Activated CD4-positive, alpha-beta T cell treated with anti-CD3 and anti-CD28 coated beads, Interleukin-2, amount 50 U/mL, for 16 hours (primary cell): ENCODE measurements at regions not wholly inside any gene's neighbourhood (a gene's known extent, or its start where the extent isn't known, plus 50 kb on each side); places are given as distances from the start of the nearest gene placed in this dataset.

Source experiments
- DNase-seq: peaks from one replicate; pipeline ENCODE4 v3.0.0-alpha.2; 2020

DNA sequence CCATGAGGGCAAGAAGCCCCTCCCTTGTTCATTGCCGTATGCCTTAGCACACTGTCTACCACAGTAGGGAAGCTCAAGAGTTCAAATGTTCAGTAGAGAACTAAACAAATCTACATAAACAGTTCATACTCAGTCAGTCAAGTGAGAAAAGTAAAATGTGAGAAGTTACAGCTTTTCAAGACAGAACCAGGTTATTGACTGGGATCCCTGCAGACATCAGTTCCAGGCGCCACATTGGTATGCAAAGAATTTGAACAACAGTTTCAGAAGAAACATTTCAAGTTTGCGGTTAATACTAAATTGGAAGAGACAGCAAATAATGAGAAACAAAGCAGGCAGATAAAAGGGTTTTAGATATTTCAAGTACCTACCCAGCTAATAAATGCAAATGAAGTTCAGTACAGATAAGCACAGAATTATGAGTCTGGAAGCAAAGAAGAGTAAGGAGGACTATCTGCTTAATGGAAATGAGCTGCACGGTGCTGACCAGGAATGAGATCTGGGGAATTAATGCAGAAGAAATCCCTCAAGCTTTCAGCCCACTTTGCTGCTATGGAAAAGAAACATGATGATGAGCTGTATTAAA, 246.2 kb downstream of the HACE1 start:
- no peak for DNase-seq

GRCh38 chr6:104612541-104612940, 247.2 kb downstream of the HACE1 start:
- DNase-seq = no peak

DNA sequence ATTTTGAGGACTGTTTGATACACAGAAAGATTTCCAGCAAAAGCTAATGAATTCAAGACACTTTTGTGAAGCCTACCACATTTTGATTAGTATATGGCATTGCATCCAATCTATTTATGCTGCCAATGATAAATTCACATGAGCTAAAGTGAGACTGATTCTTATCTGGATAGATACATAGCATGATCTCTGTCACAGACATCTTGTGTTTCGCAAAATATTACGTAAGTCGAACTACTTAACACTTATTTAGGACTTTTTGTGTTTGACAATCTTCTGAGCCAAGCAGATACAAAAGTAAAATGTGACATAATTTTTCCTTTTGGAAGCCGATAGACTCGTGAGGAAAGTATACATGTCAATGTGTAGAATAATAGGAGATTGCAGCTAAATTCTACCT, 251.6 kb downstream of the HACE1 start:
- no peak for DNase-seq

DNA sequence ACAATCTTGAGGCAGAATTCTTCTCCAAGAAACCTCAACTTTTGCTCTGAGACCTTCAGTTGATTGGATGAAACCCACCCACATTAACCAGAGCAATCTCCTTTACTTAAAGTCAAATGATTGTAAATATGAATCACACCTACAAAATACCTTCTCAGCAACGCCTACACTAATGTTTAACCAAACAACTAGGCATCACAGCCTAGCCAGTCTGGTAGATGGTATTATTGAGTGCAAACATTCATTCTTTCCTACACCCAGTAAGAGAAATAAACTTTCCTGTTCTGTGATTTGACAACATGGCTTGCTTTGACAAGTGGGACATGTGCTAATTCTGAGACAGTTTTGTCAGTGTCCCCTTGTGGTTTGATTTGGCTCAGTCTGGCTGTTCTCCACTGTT, 252.2 kb downstream of the HACE1 start:
- DNase-seq = no peak

DNA sequence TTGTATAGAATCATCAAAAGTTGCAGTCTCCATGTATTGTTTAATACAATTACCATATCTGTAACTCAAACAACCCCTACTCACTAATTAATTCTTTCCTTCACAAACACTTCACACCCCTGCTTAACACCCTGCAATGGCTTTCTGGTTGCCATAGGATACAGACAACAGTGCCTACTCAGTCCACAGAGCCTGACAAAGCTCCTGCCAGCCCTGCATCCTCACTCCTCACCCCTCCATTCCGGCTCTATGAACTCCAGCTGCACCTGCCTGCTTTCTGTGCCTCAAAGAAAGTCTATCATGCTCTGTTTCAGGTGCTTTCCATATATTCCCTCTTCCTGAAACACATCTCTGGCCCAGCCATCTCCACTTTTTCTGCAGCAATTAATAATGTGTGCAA, 253.4 kb downstream of the HACE1 start:
- DNase-seq = no peak

DNA sequence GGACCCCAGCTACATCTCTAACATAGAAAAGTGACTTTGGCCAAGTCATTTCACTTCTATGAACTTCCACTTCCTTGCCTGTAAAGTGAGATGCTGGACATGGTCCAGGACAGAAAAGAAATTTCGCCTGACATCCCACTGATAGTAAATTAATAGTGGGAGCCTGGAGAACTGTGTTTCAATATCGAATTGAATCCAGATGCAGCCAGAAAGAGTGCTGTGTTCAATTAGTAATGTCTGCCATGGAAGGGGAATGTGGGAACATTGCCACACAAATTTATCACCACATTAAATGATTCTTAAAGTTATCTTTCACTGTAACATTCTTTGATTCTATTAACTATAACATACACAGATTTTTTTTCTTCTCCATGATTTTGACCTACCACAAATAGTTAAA, 255.0 kb downstream of the HACE1 start:
- DNase-seq = no peak

DNA sequence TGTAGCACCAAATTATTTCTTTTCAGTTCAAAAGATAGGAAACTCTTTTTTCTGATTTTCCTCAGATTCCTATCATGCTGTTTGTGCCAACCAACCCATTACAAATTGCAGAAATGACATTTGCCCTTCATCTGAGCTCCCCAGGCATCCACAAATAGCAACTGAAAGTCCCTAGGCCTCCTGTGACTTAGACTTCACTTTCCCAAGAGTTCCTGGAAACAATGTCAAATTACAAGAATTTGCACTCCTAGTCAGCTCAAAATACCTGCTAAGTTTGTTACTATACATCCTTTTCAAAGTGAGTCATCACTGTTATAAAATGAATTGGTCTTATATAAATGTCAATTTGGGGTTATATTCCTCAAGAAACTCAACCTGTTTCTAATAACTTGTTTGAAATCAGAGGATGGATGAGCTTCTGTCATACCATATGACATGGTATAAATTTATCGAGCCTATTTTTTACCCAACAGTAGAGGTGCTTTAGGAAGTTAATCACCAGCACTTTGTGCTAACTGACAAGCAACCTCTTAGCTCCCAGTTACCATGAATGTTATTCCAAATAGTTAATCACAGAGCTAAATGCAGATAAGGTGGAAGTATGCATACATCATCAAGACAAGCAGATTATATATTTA, 256.5 kb downstream of the HACE1 start:
- DNase-seq = peak; percentile 69

GRCh38 chr6:104601721-104602120, 258.0 kb downstream of the HACE1 start:
- DNase-seq = no peak

DNA sequence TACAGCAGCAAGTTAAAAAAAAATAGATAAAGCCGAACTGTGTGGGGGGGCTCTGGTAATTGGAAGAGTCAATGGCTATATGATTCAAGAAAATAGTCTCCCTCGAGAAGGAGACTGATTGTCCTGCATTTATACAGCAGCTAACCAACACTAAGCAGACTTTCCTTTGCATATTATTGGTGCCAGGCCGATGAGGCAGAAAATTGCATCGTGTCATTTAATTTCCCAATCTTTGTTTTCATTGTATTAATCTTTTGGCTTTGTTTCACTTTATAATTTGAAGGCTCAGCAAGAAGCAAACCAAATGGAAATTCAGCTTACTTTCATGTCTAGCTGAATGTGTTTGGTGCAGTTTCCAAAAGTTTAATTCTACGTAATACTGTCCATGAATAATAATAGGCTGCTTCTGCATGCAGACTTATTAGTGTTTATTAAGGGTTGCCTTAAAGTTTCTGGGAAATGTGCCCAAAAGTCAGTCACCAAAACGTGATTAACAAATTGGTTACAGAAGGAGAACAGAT, 258.5 kb downstream of the HACE1 start:
- DNase-seq = no peak

DNA sequence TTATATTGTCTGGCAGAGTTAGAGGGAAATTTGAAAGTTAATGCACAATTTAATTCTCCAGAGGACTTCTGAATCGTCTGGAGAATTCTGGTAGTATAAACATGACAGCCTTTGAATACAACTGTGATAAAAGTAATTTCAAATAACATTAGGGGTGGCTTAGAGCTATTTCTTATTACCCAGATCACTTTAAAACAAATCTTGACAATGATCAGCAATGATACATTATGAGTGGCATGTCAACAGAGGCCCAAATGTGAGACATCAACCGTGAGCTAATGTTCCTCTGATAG, 259.1 kb downstream of the HACE1 start:
- DNase-seq = no peak

DNA sequence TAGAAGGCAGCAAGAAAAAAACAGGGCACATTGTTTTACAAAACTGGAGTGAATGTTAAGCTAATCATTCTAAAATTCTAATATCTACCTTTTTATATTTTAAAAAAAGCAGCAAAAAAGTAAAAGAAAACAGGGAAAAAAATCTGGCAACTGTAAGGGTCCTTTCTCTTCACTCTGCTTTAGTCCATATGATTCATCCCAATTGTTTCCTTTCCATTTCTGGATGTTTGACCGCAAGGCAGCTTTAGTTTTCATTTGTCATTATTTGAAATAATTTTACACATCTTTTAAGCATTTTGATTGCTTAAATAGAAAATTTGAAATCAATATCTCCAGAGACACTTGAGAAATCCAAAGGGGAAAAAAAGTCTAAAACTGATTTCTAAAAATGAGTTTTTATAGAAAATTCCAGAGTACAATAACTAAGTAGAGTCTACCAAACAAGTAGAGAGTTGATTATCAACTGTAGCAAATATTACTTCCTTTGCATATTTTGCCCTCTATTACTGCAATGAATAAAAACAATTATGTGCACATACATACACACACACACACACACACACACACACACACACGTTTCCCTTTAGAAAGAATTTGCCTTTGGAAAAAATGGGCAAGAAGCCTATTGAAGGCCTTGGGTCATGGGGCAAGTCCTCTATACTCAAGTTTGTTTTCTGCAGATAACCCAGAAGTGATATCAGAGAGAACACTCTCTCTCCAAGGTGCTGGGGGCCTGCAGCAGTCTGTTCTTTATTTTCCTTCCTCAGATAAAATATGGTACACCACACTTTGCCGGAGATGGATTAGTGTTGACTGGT, 259.7 kb downstream of the HACE1 start:
- DNase-seq = no peak

DNA sequence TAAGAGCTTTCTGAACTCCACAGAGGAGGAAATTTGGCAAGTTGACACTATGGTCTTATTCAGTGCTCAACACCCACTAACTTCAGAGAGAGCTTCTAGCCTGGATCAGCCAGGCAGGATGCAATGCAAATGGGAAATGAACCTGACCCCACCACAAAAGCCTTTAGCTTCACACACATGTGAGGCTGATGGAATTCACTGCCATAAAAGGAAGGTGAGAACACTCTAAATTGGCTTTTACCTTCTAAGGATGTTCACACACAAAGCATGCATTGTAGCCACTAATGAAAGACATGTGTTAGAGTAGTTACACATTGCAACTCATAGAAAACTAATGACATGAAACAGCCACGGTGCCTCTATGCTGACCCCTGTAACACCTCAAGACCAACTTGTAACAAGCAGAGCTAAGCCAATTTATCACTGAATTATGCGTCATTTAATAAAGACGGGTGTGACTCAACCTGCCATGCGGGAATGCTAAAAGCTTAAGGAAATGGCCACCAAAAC, 262.1 kb downstream of the HACE1 start:
- no peak for DNase-seq

DNA sequence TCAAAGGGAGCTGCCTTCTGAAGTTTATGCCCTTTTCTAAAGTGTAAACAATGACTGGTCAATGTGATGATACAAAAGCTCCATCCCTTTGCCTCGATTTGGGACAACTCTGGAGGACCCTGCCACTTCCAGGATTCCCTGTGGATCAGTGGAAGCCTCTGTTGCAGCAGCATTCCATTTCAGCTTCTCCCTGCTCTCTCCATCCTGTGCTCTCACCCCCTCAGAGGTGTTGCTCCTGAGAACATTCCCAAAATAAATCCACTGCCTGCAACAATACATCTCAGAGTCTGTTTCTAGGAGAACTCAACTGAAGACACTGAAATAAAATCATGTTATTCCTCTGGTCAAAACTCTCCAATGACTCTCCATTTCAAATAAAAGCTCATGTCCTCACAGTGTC, 263.6 kb downstream of the HACE1 start:
- no peak for DNase-seq

DNA sequence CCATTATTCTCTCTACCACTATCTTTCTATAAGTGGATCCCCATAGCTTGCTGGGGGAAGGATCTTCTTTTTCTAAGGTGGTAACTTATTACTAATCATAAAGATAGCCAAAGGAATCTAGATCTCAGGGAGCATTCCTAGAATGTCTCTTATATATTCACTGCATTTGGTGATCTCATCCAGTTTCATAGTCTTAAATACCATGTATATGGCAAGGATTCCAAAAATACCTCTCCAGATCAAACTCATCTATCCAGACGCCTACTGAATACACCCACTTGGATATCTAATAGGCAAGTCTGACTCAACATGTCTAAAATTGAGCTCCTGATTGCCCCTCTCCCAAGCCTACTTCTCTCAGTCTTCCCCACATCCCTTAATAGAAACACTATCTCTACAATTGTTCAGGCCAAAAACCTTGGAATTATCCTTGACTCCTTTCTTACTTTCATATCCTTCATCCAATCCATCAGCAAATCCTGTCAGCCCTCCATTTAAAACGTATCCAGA, 264.4 kb downstream of the HACE1 start:
- DNase-seq = no peak

- DNase-seq = no peak
Observed at GRCh38 chr6:104591573-104592334, 268.0 kb downstream of the HACE1 start.

DNA sequence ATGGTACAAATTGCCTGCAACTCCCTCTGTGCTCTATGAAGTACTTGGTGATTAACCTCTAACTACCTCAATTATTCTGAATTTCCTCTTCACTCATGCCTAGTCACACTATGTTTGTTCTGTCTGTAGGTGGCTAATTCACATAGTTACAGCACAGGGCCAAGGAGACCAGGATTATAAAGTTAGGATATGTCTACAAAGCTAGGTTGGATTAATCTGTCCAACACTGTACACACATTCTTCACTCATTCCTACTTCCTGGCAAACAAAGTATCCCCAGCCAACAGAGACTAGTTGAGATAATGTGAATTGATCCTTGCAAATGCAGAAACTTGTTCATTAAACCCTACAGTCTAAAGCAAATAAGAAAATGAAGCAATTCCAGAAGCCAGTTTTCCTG, 269.8 kb downstream of the HACE1 start:
- DNase-seq = no peak

DNA sequence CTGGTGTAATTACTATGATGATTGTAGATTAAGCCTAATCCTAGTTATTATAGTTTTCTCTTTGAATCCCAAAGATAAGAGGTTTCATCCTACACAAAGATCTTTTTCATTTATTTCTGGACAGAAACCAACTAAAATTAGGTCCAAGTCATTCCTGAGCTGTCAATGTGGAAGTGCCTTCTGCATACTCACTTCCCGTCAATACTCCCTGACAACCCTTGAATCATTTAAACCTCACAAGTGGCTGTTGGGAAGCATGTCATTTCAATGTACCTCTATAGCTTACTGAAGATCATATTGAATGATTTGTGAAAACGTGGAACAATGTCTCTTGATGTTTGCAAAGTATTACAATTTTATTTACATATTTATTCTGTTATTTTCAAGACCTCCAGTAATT, 274.1 kb downstream of the HACE1 start:
- DNase-seq = no peak

DNA sequence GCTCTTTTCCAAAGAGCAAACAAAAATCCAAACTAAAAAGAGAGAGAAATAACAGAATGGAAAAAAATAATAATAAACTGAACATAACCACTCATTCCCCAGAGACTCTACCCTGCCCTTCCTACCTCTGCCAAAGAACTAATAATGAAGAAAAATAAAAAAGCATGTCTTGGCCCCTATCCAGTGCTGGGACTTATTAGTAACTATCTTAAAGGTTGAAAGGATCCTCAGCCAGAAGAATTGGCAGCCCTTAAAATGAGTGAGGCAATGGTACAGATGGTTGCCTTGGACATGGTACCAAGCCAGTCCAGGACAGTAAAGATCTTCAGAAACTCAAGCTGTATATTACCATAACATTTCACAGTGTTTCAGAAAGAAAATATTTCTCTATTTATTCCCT, 279.3 kb downstream of the HACE1 start:
- DNase-seq = no peak

DNA sequence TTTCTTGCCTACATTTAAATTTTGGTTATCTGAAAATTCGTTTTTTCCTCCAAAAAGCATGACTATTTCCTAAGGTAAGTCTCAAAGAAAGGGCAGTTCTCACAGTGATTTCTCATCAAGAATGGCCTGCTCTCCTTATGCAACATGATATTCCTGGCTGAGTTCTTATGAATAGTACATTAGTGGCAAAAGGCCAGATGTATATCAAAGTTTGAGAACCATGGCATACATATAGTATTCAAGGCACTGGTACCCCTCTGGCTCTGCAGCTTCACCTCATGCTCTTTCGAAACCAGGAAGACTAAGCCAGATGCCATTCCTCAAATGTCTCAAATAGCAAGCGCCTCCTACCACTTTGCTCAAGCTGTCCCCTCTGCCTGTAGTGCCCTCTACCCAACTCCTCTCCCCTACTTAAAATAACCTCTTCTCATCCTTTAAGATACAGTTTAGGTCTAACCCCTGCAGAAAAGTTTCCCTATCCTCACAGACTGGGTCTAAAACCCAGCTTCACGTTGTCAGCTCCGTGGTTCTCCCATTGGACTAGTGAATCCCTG, 280.3 kb downstream of the HACE1 start:
- no peak for DNase-seq

DNA sequence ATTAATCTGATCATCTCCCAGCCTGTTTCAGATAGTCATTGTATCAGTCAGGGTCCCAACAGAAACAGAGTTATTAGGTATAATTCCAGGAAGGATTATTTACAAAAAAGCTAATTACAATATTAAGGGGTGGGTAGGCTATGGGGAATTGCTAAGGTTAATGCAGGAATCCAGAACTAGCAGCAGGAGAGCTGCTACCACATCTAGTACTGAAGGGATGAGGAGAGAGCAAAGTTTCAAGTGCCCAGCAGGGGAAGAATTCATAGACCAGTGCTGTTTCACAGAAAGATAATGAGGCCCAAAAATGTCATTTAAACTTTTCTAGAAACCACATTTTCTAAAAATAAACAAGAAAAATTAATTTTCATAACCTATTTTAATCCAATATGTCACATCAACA, 284.2 kb downstream of the HACE1 start:
- DNase-seq = no peak

DNA sequence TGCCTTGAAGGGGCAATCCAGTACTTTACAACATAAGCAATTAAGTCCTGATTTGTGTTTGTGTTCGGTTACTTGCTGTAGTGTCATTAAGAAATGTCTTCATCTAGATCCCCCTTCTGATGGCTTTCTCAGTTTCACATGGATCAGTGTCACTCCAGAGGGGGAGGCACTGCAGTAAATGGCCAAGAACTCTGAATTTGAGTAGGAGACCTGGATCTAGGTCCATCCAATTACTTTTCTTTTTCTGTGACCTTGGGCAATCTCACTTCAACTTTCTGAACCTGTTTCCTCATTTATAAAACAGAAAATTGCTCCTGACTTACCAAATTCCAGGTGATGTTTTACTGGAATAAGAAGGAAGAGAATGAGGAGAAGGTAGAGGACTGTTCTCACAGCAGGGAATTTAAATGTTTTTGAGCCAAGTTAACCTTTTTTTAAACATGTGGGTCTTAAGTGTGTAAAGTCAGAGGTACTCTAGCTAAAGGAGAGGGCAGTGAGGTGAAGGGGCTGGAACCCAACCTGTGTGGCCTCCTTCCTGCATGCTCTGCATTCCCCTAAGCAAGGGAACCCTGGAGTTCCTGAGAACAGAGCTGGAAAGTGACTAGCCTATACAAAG, 285.5 kb downstream of the HACE1 start:
- no peak for DNase-seq

DNA sequence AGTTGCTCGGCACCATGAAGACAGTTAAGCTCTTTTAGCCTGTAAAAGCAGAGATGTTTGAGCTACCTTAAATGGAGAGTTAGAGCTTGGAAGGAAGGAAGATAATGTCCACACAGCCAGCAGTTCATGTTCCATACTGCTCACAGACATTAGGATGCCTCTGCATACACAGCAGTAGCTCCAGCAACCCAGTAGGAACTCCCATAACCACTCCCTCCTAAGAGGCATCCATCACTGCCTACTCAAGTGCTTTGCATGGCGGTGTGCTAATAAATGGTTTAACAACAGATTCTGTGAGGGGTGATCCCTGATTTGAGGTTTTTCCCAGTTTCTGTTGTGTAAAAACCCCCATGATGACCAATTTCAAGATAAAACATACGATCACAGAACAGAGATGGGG, 286.4 kb downstream of the HACE1 start:
- DNase-seq = no peak
